Tibial artery (tissue), 4 donors: ENCODE measurements at regions not wholly inside any gene's neighbourhood (a gene's known extent, or its start where the extent isn't known, plus 50 kb on each side); places are given as distances from the start of the nearest gene placed in this dataset.

Experiments
- DNase-seq, 2 donors: peaks; one replicate each; pipeline ENCODE4 v3.0.0-alpha.2; 2019
- H3K27ac ChIP-seq, 2 donors: fragments of 200-600 bp; sonication (generic) in 1 of 2; 1 replicate in 1 of 2; 2 replicates in 1 of 2; pipeline ENCODE4 v1.5.1; 2018 to 2019; ENCODE audit warnings: mild to moderate bottlenecking in 1 of 2
- H3K27me3 ChIP-seq, 2 donors: fragments of 200-600 bp; sonication (generic) in 1 of 2; one replicate each; pipeline versions ENCODE4 v1.5.1 to v1.6.0; 2016 to 2019
- H3K36me3 ChIP-seq, 3 donors: fragments of 200-600 bp; sonication (generic) in 2 of 3; one replicate each; pipeline ENCODE4 v1.5.1; 2016 to 2019; ENCODE audit warnings: mild to moderate bottlenecking in 2 of 3
- H3K4me1 ChIP-seq, 4 donors: fragments of 200-600 bp; sonication (generic) in 2 of 4; 1 replicate in 3 of 4; 2 replicates in 1 of 4; pipeline ENCODE4 v1.5.1; 2016 to 2019
- H3K4me3 ChIP-seq, 2 donors: fragments of 200-600 bp; sonication (generic) in 1 of 2; 1 replicate in 1 of 2; 2 replicates in 1 of 2; pipeline ENCODE4 v1.5.1; 2018 to 2019; ENCODE audit warnings: mild to moderate bottlenecking in 2 of 2
- H3K9me3 ChIP-seq, 3 donors: fragments of 200-600 bp; sonication (generic) in 1 of 3; one replicate each; pipeline ENCODE4 v1.5.1; 2016 to 2019
- intact Hi-C: fragments of 100-400 bp; cut with DNase I; formaldehyde crosslinking; loops from one replicate; pipeline ENCODE4 v1.15.0; 2023; ENCODE audit warnings: low total_unique reads
- TF ChIP-seq, protein P1 (sequence below), 2 experiments: fragments of 200-600 bp in 1 of 2; fragments of 450-650 bp in 1 of 2; IDR thresholded peaks; one replicate each; pipeline ENCODE4 v1.5.1; 2017 to 2019; ENCODE audit warnings: antibody characterized with exemption in 2 of 2, mild to moderate bottlenecking in 1 of 2, moderate library complexity in 1 of 2

DNA sequence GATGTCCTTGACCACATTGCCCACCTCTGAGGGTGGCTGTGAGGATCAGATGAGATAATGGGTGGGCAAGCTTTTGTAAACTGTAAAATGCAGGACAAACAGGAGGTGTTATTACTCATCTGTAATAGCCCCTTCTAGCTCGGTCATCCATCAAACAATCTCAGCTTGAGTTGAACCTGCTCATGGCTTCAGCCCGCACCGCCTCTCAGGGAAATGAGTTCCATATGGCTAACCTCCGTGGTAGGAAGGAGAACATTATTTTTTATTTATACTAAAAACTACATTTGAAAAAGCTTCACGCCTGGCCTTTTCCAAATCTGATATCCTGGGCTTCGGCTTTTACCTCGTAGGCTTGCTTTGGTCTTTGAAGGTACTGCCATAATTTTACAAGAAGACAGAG is 116.2 kb upstream of the USP24 start:
- H3K4me3 ChIP-seq: no peak overlapping the region
- intact Hi-C loops: no loop called here
- no peaks in the 10 kb centered on the region for H3K27me3 ChIP-seq
- DNase-seq: no peak
- H3K36me3 ChIP-seq: no peaks in the 10 kb centered on the region
- TF ChIP-seq, protein P1, sequence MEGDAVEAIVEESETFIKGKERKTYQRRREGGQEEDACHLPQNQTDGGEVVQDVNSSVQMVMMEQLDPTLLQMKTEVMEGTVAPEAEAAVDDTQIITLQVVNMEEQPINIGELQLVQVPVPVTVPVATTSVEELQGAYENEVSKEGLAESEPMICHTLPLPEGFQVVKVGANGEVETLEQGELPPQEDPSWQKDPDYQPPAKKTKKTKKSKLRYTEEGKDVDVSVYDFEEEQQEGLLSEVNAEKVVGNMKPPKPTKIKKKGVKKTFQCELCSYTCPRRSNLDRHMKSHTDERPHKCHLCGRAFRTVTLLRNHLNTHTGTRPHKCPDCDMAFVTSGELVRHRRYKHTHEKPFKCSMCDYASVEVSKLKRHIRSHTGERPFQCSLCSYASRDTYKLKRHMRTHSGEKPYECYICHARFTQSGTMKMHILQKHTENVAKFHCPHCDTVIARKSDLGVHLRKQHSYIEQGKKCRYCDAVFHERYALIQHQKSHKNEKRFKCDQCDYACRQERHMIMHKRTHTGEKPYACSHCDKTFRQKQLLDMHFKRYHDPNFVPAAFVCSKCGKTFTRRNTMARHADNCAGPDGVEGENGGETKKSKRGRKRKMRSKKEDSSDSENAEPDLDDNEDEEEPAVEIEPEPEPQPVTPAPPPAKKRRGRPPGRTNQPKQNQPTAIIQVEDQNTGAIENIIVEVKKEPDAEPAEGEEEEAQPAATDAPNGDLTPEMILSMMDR (IDR thresholded peaks at IDR 0.05): no peak
- no peaks in the 10 kb centered on the region for H3K4me1 ChIP-seq
- no peak overlapping the region for H3K27ac ChIP-seq
- H3K9me3 ChIP-seq: no peaks in the 10 kb centered on the region

DNA sequence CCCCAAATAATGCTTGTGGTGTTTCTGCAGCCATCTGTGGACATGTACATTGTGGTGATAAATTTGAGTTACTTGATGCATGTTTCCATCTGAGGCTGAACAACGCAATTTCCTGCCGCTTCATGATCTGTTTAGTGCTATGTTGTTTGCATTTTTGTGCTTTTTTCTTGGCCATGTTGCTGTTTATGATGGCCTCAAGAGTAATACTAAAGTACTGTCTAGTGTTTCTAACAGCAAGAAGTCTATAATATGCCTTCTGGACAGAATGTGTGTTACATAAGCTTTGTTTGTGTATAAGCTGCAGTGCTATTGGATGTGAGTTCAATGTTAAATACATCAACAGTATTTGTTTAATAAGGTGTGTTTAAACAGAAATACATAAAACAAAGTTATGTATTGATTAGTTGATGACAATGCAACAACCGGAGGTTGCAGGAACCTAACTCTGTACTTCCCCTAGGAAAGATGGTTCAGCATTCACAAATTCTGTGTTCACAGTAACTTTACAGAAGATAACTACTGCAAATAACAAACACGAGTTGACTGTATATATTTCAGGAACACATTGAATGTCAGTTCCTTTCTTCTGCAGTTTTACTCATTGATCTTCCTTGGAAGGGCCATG is 114.8 kb upstream of the USP24 start:
- no peak overlapping the region for H3K27ac ChIP-seq
- H3K36me3 ChIP-seq: no peaks in the 10 kb centered on the region
- intact Hi-C loops: no loop called here
- no peak overlapping the region for H3K4me3 ChIP-seq
- TF ChIP-seq, protein P1 (IDR thresholded peaks at IDR 0.05): no peak
- no peaks in the 10 kb centered on the region for H3K4me1 ChIP-seq
- H3K27me3 ChIP-seq: no peaks in the 10 kb centered on the region
- H3K9me3 ChIP-seq: no peaks in the 10 kb centered on the region
- no peak for DNase-seq

DNA sequence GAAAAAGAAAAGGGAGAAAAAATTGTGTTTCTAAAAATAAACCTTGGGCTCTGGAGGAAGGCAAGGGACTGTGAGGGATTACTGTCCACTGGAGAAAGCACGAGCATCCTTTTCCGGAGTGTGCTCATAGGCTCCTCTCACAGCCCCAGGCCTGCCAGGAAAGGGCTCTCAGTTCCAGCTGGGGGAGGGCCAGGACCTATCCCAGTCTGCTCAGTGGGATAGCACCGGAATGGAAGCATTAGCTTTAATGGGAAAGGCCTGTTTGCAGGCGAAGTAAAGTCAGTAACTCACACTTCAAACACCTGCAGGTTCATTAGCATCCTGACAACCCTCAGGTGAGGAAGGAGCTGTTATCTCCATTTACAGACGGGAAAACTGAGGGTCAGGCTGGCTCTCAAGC is 113.9 kb upstream of the USP24 start:
- intact Hi-C loops: no loop called here
- no peaks in the 10 kb centered on the region for H3K4me1 ChIP-seq
- no peak overlapping the region for H3K27ac ChIP-seq
- TF ChIP-seq, protein P1 (IDR thresholded peaks at IDR 0.05): no peak
- H3K27me3 ChIP-seq: no peaks in the 10 kb centered on the region
- H3K9me3 ChIP-seq: no peaks in the 10 kb centered on the region
- no peaks in the 10 kb centered on the region for H3K36me3 ChIP-seq
- no peak overlapping the region for H3K4me3 ChIP-seq
- no peak for DNase-seq

DNA sequence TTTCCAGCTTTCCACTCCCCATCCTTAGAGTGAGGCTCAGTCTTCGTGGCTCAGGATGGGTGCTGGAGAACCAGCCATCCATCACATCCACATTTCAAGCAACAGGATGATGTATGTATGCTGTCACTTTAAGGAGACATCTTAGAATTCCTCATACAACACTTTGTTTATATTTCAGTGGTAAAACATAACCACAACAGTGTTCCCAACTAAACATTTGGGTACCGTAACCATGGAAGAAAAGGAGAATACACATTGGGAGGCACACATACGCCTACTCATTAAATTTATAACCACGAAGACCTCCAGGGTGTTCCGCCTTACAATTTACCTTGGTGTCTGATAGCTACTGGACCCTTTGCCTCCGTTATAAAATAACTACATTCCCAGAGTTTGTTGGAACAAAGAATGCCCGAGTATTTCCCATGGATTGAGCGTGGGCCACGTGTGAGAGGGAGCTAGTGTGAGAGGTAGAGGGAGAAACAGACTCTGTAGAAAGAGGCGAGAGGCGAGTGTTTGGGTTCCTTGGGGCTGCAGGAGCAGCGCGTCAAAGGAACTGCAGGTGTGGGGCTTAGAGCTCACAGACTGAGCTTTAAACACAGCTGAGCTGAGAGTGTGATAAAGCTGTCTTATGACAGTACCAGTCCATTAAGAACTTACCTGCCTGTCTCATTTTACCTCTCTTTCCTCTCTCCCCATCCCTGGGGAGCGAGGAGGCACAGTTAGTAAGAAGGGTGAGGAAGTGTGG is 111.5 kb upstream of the USP24 start:
- H3K27me3 ChIP-seq: no peaks in the 10 kb centered on the region
- TF ChIP-seq, protein P1 (IDR thresholded peaks at IDR 0.05): no peak
- DNase-seq: no peak
- H3K4me1 ChIP-seq: no peaks in the 10 kb centered on the region
- H3K36me3 ChIP-seq: no peaks in the 10 kb centered on the region
- H3K27ac ChIP-seq: no peak overlapping the region
- no peak overlapping the region for H3K4me3 ChIP-seq
- intact Hi-C loops: no loop called here
- no peaks in the 10 kb centered on the region for H3K9me3 ChIP-seq

DNA sequence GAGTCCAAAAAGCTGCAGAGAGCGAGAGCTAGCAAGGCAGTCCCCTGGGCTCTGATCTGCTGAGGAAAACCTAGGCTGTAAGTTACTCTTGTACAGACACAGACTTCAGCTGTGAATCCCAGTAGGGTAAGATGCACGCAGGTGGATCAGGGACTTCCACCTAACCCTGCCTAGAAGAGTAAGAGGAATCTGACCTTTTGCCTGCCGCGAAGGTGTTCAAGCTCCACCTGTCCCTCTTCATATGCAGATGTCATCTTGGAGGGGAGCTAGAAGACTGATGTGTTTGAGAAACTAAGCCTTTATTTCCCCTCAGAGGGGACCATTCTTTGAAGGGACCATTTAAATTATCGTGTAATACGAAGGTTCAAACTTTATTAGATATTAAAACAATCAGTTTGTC is 108.6 kb upstream of the USP24 start:
- H3K4me3 ChIP-seq: no peak overlapping the region
- H3K36me3 ChIP-seq: no peaks in the 10 kb centered on the region
- TF ChIP-seq, protein P1 (IDR thresholded peaks at IDR 0.05): no peak
- no peak for DNase-seq
- H3K4me1 ChIP-seq: no peaks in the 10 kb centered on the region
- no peaks in the 10 kb centered on the region for H3K27me3 ChIP-seq
- H3K9me3 ChIP-seq: no peaks in the 10 kb centered on the region
- intact Hi-C loops: no loop called here
- no peak overlapping the region for H3K27ac ChIP-seq
